CD14-positive monocyte (primary cell): ENCODE measurements at regions not wholly inside any gene's neighbourhood (a gene's known extent, or its start where the extent isn't known, plus 50 kb on each side); places are given as distances from the start of the nearest gene placed in this dataset.

Experiments
- DNase-seq, 3 donors: peaks; one replicate each; pipeline ENCODE4 v3.0.0-alpha.2; 2011 to 2022
- H2AFZ ChIP-seq: 2 replicates; pipeline ENCODE4 v1.6.0; 2012; ENCODE audit warnings: mild to moderate bottlenecking, low read depth, low read length, inconsistent platforms; ENCODE audit not compliant: insufficient read depth, poor library complexity, severe bottlenecking
- H3K27ac ChIP-seq, 2 donors: 1 replicate in 1 of 2; 2 replicates in 1 of 2; pipeline ENCODE4 v1.5.1; 2012 to 2013; ENCODE audit warnings: low read length in 2 of 2, control low read depth in 1 of 2, inconsistent platforms in 1 of 2, low read depth in 1 of 2, mild to moderate bottlenecking in 1 of 2
- H3K27me3 ChIP-seq, 2 donors: one replicate each; pipeline versions ENCODE4 v1.6.0 to v1.6.1; 2011 to 2013; ENCODE audit warnings: low read length in 2 of 2; ENCODE audit not compliant: control insufficient read depth in 2 of 2, insufficient read depth in 2 of 2
- H3K36me3 ChIP-seq, 2 donors: replicated peaks in 1 of 2; 1 replicate in 1 of 2; 2 replicates in 1 of 2; pipeline versions ENCODE4 v1.5.1 to v1.6.1; 2012 to 2013; ENCODE audit warnings: low read length in 2 of 2, control low read depth in 1 of 2, inconsistent platforms in 1 of 2, mild to moderate bottlenecking in 1 of 2; ENCODE audit not compliant: insufficient read depth in 2 of 2, control insufficient read depth in 1 of 2
- H3K4me1 ChIP-seq, 2 donors: 1 replicate in 1 of 2; 2 replicates in 1 of 2; pipeline versions ENCODE4 v1.5.1 to v1.6.1; 2012 to 2013; ENCODE audit warnings: low read length in 2 of 2, control low read depth in 1 of 2, inconsistent platforms in 1 of 2, mild to moderate bottlenecking in 1 of 2, moderate library complexity in 1 of 2; ENCODE audit not compliant: insufficient read depth in 2 of 2, control insufficient read depth in 1 of 2
- H3K4me2 ChIP-seq: replicated peaks from 2 replicates; pipeline ENCODE3; 2012; ENCODE audit warnings: low read length, moderate library complexity, mild to moderate bottlenecking; ENCODE audit not compliant: poor library complexity, severe bottlenecking; ENCODE audit errors: extremely low read depth
- H3K4me3 ChIP-seq, 3 experiments: fragments of 200-600 bp in 1 of 3; sonication (generic) in 1 of 3; replicated peaks in 1 of 3; 1 replicate in 2 of 3; 2 replicates in 1 of 3; pipeline ENCODE4 v1.5.1; 2011 to 2013; ENCODE audit warnings: low read length in 3 of 3, mild to moderate bottlenecking in 3 of 3, control low read depth in 2 of 3, low read depth in 2 of 3, inconsistent platforms in 1 of 3, moderate library complexity in 1 of 3
- H3K79me2 ChIP-seq: 2 replicates; pipeline ENCODE4 v1.6.0; 2012; ENCODE audit warnings: mild to moderate bottlenecking, control low read depth, inconsistent platforms, low read length, moderate library complexity; ENCODE audit not compliant: insufficient read depth
- H3K9ac ChIP-seq: 2 replicates; pipeline ENCODE4 v1.6.0; 2017; ENCODE audit warnings: low read length, mild to moderate bottlenecking; ENCODE audit not compliant: insufficient read depth, poor library complexity, severe bottlenecking
- H3K9me3 ChIP-seq, 2 donors: replicated peaks in 1 of 2; 1 replicate in 1 of 2; 2 replicates in 1 of 2; pipeline versions ENCODE4 v1.5.1 to v1.6.1; 2012 to 2013; ENCODE audit warnings: low read length in 2 of 2, control low read depth in 1 of 2; ENCODE audit not compliant: control insufficient read depth in 1 of 2, insufficient read depth in 1 of 2
- H4K20me1 ChIP-seq: 2 replicates; pipeline ENCODE4 v1.6.0; 2012; ENCODE audit warnings: mild to moderate bottlenecking, low read length, control low read depth, moderate library complexity; ENCODE audit not compliant: insufficient read depth
- H3K27ac Mint-ChIP-seq, 7 donors: one replicate each; pipeline ENCODE4 v1.8.0; 2020; ENCODE audit warnings: mild to moderate bottlenecking in 7 of 7, mixed read lengths in 7 of 7, moderate library complexity in 6 of 7, inconsistent platforms in 2 of 7
- H3K27me3 Mint-ChIP-seq, 3 donors: one replicate each; pipeline ENCODE4 v1.8.0; 2021 to 2022; ENCODE audit warnings: low read depth in 3 of 3, mild to moderate bottlenecking in 3 of 3, mixed read lengths in 3 of 3, moderate library complexity in 3 of 3, inconsistent platforms in 1 of 3
- H3K36me3 Mint-ChIP-seq, 2 donors: one replicate each; pipeline ENCODE4 v1.8.0; 2020; ENCODE audit warnings: mixed read lengths in 2 of 2, inconsistent platforms in 1 of 2, mild to moderate bottlenecking in 1 of 2
- H3K4me1 Mint-ChIP-seq: one replicate; pipeline ENCODE4 v1.8.0; 2020; ENCODE audit warnings: mild to moderate bottlenecking, mixed read lengths
- H3K4me3 Mint-ChIP-seq, 2 donors: one replicate each; pipeline ENCODE4 v1.8.0; 2020; ENCODE audit warnings: mild to moderate bottlenecking in 2 of 2, mixed read lengths in 2 of 2, moderate library complexity in 1 of 2
- H3K9me3 Mint-ChIP-seq, 7 donors: one replicate each; pipeline ENCODE4 v1.8.0; 2020 to 2022; ENCODE audit warnings: mixed read lengths in 7 of 7, mild to moderate bottlenecking in 6 of 7, moderate library complexity in 6 of 7, inconsistent platforms in 2 of 7
- CTCF ChIP-seq: fragments of 200-600 bp; IDR thresholded peaks from one replicate; pipeline ENCODE4 v1.8.0; 2022; ENCODE audit warnings: antibody characterized with exemption, mild to moderate bottlenecking
- WGBS: methylation state at CpG from one replicate; pipeline ENCODE4 v1.1.5; 2013; ENCODE audit warnings: missing lambda C conversion rate; ENCODE audit not compliant: insufficient coverage; 5-methylcytosine and 5-hydroxymethylcytosine counted together
- intact Hi-C, 2 donors: fragments of 100-400 bp; cut with micrococcal nuclease; formaldehyde crosslinking; loops; one replicate each; pipeline versions ENCODE4 v1.15.0 to v1.15.1; 2023

- Histone ChIP-seq H3K4me1 (no peaks in the 10 kb centered on the region), H3K36me3 (no peaks in the 10 kb centered on the region), H4K20me1 (no peaks in the 10 kb centered on the region), H3K79me2 (no peaks in the 10 kb centered on the region), H3K9me3 (no peaks in the 10 kb centered on the region), H3K4me2 (no peak overlapping the region), H2AFZ (no peak overlapping the region), H3K9ac (no peak overlapping the region), H3K4me3 (no peak overlapping the region), H3K27ac (no peak overlapping the region), H3K27me3 (no peaks in the 10 kb centered on the region)
- Mint-ChIP-seq H3K4me3 (no peak overlapping the region), H3K27ac (no peak overlapping the region), H3K36me3 (no peaks in the 10 kb centered on the region), H3K9me3 (peaks cover 0 to 4% (median 0%) of the 10 kb centered on the region in 7 donors), H3K27me3 (no peaks in the 10 kb centered on the region), H3K4me1 (no peaks in the 10 kb centered on the region)
- no peak for DNase-seq
- no peak for TF ChIP-seq CTCF
- no CpG with 5 or more reads among the region's 2 CpGs for WGBS
- intact Hi-C loops = no loop called here
Measured at GRCh38 chr11:80613655-80614054, 1172.8 kb upstream of the TENM4 start.

- intact Hi-C loops = no loop called here
- H3K36me3 Mint-ChIP-seq = no peaks in the 10 kb centered on the region
- peaks cover 0 to 4% (median 0%) of the 10 kb centered on the region in 7 donors for H3K9me3 Mint-ChIP-seq
- H4K20me1 ChIP-seq = no peaks in the 10 kb centered on the region
- DNase-seq = no peak
- no peak for TF ChIP-seq CTCF
- no peak overlapping the region for H3K9ac ChIP-seq
- no peak overlapping the region for H3K4me2 ChIP-seq
- no peak overlapping the region for H3K27ac ChIP-seq
- no peak overlapping the region for H2AFZ ChIP-seq
- no peak overlapping the region for H3K27ac Mint-ChIP-seq
- no peaks in the 10 kb centered on the region for H3K36me3 ChIP-seq
- H3K27me3 ChIP-seq = no peaks in the 10 kb centered on the region
- H3K4me3 Mint-ChIP-seq = no peak overlapping the region
- H3K79me2 ChIP-seq = no peaks in the 10 kb centered on the region
- H3K4me3 ChIP-seq = no peak overlapping the region
- H3K4me1 Mint-ChIP-seq = no peaks in the 10 kb centered on the region
- H3K4me1 ChIP-seq = no peaks in the 10 kb centered on the region
- H3K9me3 ChIP-seq = no peaks in the 10 kb centered on the region
- no peaks in the 10 kb centered on the region for H3K27me3 Mint-ChIP-seq
- 81% methylated on average over 6 of the region's 7 CpGs for WGBS
Measured at GRCh38 chr11:80610516-80610915, 1169.7 kb upstream of the TENM4 start.
